ENCODE measurements at regions not wholly inside any gene's neighbourhood (a gene's known extent, or its start where the extent isn't known, plus 50 kb on each side); places are given as distances from the start of the nearest gene placed in this dataset.

DNA sequence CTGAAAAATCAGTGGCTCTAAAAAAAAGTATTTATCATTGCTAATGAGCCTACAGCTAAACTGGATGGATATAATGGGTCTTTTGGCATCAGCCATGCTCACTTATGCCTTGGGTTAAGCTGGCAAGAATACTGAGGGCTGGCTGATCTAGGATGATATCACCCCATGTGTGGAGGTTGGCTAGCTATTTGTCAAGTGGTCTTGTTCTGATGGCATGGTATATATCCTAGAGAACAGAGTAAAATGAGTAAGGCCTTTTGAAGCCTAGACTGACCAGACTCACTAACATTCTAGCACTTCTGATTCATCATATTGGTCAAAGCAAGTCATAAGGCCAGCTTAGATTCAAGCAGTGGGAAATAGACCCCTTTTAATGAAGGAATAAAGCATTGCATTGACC, 383.0 kb downstream of the SLITRK1 start:
- Histone ChIP-seq H3K9me3 (no peaks in the 10 kb centered on the region), H3K27me3 (no peaks in the 10 kb centered on the region), H3K4me1 (no peaks in the 10 kb centered on the region), H3K36me3 (no peaks in the 10 kb centered on the region), H3K27ac (no peak overlapping the region), H3K4me3 (no peak overlapping the region)
- intact Hi-C loops (cut with DNase I) = no loop called here
- no peak for FAIRE-seq
- DNase-seq = no peak
- TF ChIP-seq, protein P1, sequence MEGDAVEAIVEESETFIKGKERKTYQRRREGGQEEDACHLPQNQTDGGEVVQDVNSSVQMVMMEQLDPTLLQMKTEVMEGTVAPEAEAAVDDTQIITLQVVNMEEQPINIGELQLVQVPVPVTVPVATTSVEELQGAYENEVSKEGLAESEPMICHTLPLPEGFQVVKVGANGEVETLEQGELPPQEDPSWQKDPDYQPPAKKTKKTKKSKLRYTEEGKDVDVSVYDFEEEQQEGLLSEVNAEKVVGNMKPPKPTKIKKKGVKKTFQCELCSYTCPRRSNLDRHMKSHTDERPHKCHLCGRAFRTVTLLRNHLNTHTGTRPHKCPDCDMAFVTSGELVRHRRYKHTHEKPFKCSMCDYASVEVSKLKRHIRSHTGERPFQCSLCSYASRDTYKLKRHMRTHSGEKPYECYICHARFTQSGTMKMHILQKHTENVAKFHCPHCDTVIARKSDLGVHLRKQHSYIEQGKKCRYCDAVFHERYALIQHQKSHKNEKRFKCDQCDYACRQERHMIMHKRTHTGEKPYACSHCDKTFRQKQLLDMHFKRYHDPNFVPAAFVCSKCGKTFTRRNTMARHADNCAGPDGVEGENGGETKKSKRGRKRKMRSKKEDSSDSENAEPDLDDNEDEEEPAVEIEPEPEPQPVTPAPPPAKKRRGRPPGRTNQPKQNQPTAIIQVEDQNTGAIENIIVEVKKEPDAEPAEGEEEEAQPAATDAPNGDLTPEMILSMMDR (IDR thresholded peaks at IDR 0.05) = no peak
- ATAC-seq = no peak

DNA sequence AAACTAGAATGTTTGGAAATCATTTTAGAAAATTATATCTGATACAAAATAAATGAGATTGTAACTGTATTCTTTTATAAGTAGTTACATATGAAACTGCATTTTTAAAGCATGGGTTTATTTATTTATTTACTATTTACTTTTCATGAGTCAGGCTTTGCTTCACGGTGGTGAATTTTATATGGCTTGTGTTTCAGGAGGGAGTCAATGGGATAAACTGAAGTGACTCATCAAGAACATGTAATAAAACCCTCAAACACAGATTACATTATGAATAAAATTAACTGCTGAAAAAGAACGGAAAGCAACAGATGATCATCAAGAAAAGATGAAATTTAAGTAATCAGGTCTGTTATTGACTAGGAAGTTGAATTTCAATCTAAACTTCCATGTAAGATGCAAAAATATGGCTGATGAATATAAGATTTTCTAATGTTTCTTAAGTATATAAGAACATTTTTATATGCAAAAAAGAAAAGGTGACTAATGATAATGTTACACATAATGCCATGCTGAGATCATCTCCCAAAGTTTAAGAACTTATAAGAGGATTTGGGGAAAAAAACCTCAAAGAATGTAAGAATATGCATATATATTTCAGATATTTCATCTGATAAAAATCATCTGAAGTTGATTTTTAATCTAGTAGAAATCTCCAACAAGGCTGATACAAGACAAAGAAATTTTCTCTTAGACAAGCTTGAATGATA, 383.6 kb downstream of the SLITRK1 start:
- WGBS, 2 donors = 54 to 67% methylated on average over 2 of the region's 2 CpGs
- no peaks in the 10 kb centered on the region for H3K27me3 ChIP-seq
- intact Hi-C loops (cut with DNase I) = no loop called here
- H3K4me3 ChIP-seq = no peak overlapping the region
- no peak overlapping the region for H3K27ac ChIP-seq
- TF ChIP-seq, protein P1 (IDR thresholded peaks at IDR 0.05) = no peak
- no peaks in the 10 kb centered on the region for H3K9me3 ChIP-seq
- DNase-seq (no peak), ATAC-seq (no peak), FAIRE-seq (no peak)
- H3K36me3 ChIP-seq = no peaks in the 10 kb centered on the region
- no peaks in the 10 kb centered on the region for H3K4me1 ChIP-seq

DNA sequence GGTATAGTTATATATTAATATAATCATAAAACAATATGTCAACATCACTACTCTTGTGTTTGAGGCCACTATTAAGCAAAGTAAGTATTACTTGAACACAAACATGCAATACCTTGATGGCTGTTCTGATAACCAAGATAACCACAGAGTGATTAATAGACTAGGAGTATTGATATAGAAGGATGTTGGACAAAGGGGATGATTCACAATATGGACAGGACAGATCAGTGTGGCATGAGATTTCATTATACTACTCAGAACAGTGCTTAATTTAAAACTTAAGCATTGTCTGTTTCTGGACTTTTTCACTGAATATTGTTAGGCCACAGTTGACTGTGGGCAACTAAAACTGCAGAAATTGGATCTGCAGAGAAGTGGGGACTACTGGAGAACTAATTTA, 384.2 kb downstream of the SLITRK1 start:
- TF ChIP-seq, protein P1 (IDR thresholded peaks at IDR 0.05) = no peak
- Histone ChIP-seq H3K4me1 (no peaks in the 10 kb centered on the region), H3K9me3 (no peaks in the 10 kb centered on the region), H3K27me3 (no peaks in the 10 kb centered on the region), H3K4me3 (no peak overlapping the region), H3K36me3 (no peaks in the 10 kb centered on the region), H3K27ac (no peak overlapping the region)
- no peak for DNase-seq
- intact Hi-C loops (cut with DNase I) = no loop called here
- no peak for ATAC-seq
- FAIRE-seq = no peak

DNA sequence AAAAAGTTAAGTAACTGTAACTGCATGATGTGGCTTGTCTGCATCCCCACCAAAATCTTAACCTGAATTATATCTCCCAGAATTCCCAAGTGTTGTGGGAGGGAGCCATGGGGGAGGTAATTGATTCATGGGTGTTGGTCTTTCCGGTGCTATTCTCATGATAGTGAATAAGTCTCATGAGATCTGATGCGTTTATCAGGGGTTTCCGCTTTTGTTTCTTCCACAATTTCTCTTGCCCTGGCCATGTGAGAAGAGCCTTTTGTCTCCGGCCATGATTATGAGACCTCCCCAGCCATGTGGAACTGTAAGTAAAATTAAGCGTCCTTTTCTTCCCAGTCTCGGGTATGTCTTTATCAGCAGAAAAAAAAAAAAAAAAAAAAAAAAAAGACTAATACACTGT, 385.8 kb downstream of the SLITRK1 start:
- DNase-seq (no peak), FAIRE-seq (no peak), ATAC-seq (no peak)
- Histone ChIP-seq H3K4me3 (no peak overlapping the region), H3K36me3 (no peaks in the 10 kb centered on the region), H3K9me3 (no peaks in the 10 kb centered on the region), H3K27ac (no peak overlapping the region), H3K27me3 (no peaks in the 10 kb centered on the region), H3K4me1 (no peaks in the 10 kb centered on the region)
- TF ChIP-seq, protein P1 (IDR thresholded peaks at IDR 0.05) = no peak
- intact Hi-C loops (cut with DNase I) = no loop called here
- 88 to 96% methylated on average over 6 of the region's 6 CpGs for WGBS, 2 donors

DNA sequence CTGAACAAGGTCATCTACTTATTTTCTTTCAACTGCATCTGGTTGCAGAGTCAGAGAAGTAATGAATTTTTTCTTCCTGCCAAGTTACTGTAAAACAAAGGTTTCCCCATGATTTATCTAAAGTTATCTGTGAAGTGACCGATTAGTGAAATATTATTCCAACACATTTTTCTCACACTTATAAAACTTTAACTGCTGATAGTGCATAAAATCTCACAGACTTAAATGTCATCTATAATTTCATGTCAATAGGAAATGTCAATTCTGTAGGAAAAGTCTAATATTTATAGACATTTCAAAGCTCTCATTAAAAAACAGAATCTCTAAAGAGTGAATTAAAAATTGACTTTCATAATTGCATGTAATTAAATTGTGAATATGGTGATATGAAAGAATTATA, 397.2 kb downstream of the SLITRK1 start:
- H3K4me1 ChIP-seq = no peaks in the 10 kb centered on the region
- no peak overlapping the region for H3K27ac ChIP-seq
- H3K4me3 ChIP-seq = no peak overlapping the region
- DNase-seq (no peak), ATAC-seq (no peak), FAIRE-seq (no peak)
- intact Hi-C loops (cut with DNase I) = no loop called here
- H3K36me3 ChIP-seq = no peaks in the 10 kb centered on the region
- TF ChIP-seq, protein P1 (IDR thresholded peaks at IDR 0.05) = no peak
- 9 to 12% methylated on average over 1 of the region's 1 CpG for WGBS, 2 donors
- no peaks in the 10 kb centered on the region for H3K27me3 ChIP-seq
- no peaks in the 10 kb centered on the region for H3K9me3 ChIP-seq

Measured in pancreas (tissue), 10 donors.